Testis (tissue), 2 donors: ENCODE measurements at regions not wholly inside any gene's neighbourhood (a gene's known extent, or its start where the extent isn't known, plus 50 kb on each side); places are given as distances from the start of the nearest gene placed in this dataset.

Source experiments
- DNase-seq: peaks from one replicate; pipeline ENCODE4 v3.0.0-alpha.2; 2019
- H3K27ac ChIP-seq, 2 donors: fragments of 200-600 bp; sonication (generic); one replicate each; pipeline ENCODE4 v1.5.1; 2019
- H3K27me3 ChIP-seq: fragments of 200-600 bp; sonication (generic); one replicate; pipeline ENCODE4 v1.5.1; 2019
- H3K36me3 ChIP-seq: fragments of 200-600 bp; sonication (generic); one replicate; pipeline ENCODE4 v1.5.1; 2017; ENCODE audit warnings: low read depth; ENCODE audit errors: missing control alignments
- H3K4me1 ChIP-seq: fragments of 200-600 bp; sonication (generic); one replicate; pipeline ENCODE4 v1.5.1; 2019
- H3K4me3 ChIP-seq, 2 donors: fragments of 200-600 bp; sonication (generic); one replicate each; pipeline ENCODE4 v1.5.1; 2017 to 2019
- H3K9me3 ChIP-seq: fragments of 200-600 bp; sonication (generic); one replicate; pipeline ENCODE4 v1.5.1; 2017
- CTCF ChIP-seq, 3 experiments: fragments of 450-650 bp in 2 of 3; fragments of 200-600 bp in 1 of 3; sonication (generic) in 1 of 3; IDR thresholded peaks; one replicate each; pipeline ENCODE4 v1.5.1; 2016 to 2019; ENCODE audit warnings: antibody characterized with exemption in 3 of 3, mild to moderate bottlenecking in 2 of 3, moderate library complexity in 1 of 3
- POLR2A ChIP-seq: fragments of 450-650 bp; IDR thresholded peaks from one replicate; pipeline ENCODE4 v1.6.1; 2017; ENCODE audit warnings: antibody characterized with exemption, mild to moderate bottlenecking, moderate library complexity
- WGBS, 2 donors: methylation state at CpG; one replicate each; pipeline ENCODE4 v1.1.5; 2018; 5-methylcytosine and 5-hydroxymethylcytosine counted together
- intact Hi-C: fragments of 100-400 bp; cut with DNase I; formaldehyde crosslinking; loops from one replicate; pipeline ENCODE4 v1.15.1; 2023; ENCODE audit warnings: low total_unique reads

- H3K4me3 ChIP-seq = no peak overlapping the region
- no peaks in the 10 kb centered on the region for H3K36me3 ChIP-seq
- TF ChIP-seq CTCF (IDR thresholded peaks at IDR 0.05) (no peak), POLR2A (no peak)
- 95 to 100% methylated on average over 3 of the region's 3 CpGs for WGBS, 2 donors
- intact Hi-C loops = no loop called here
- no peaks in the 10 kb centered on the region for H3K9me3 ChIP-seq
- H3K27ac ChIP-seq = no peak overlapping the region
- DNase-seq = no peak
- H3K4me1 ChIP-seq = peaks cover 5% of the 10 kb centered on the region
- no peaks in the 10 kb centered on the region for H3K27me3 ChIP-seq
Observed at GRCh38 chr6:154890874-154891273, 104.2 kb upstream of the TIAM2 start.

- no peaks in the 10 kb centered on the region for H3K9me3 ChIP-seq
- WGBS, 2 donors = 93 to 99% methylated on average over 2 to 3 of the region's 3 CpGs
- no peaks in the 10 kb centered on the region for H3K36me3 ChIP-seq
- intact Hi-C loops = no loop called here
- peaks cover 5% of the 10 kb centered on the region for H3K4me1 ChIP-seq
- H3K4me3 ChIP-seq = no peak overlapping the region
- DNase-seq = no peak
- no peak for TF ChIP-seq POLR2A
- H3K27me3 ChIP-seq = no peaks in the 10 kb centered on the region
- no peak overlapping the region for H3K27ac ChIP-seq
Observed at GRCh38 chr6:154891901-154892300, 103.2 kb upstream of the TIAM2 start.

GRCh38 chr6:154893917-154894316 is 101.2 kb upstream of the TIAM2 start:
- no peak for TF ChIP-seq CTCF (IDR thresholded peaks at IDR 0.05)
- no peak for TF ChIP-seq POLR2A
- H3K9me3 ChIP-seq = no peaks in the 10 kb centered on the region
- H3K4me3 ChIP-seq = no peak overlapping the region
- 70 to 74% methylated on average over 3 of the region's 3 CpGs for WGBS, 2 donors
- H3K27me3 ChIP-seq = no peaks in the 10 kb centered on the region
- H3K4me1 ChIP-seq = peaks cover under 1% of the 10 kb centered on the region
- H3K36me3 ChIP-seq = no peaks in the 10 kb centered on the region
- no peak overlapping the region for H3K27ac ChIP-seq
- DNase-seq = no peak
- intact Hi-C loops = no loop called here

- H3K4me3 ChIP-seq = no peak overlapping the region
- TF ChIP-seq CTCF (IDR thresholded peaks at IDR 0.05) (no peak), POLR2A (no peak)
- no peaks in the 10 kb centered on the region for H3K4me1 ChIP-seq
- no peak for DNase-seq
- no peak overlapping the region for H3K27ac ChIP-seq
- H3K9me3 ChIP-seq = no peaks in the 10 kb centered on the region
- H3K36me3 ChIP-seq = no peaks in the 10 kb centered on the region
- WGBS, 2 donors = 85 to 93% methylated on average over 4 of the region's 4 CpGs
- no peaks in the 10 kb centered on the region for H3K27me3 ChIP-seq
- intact Hi-C loops = no loop called here
Observed at GRCh38 chr6:154894902-154895301, 100.2 kb upstream of the TIAM2 start.

GRCh38 chr6:154895841-154896240 is 99.3 kb upstream of the TIAM2 start:
- no peak for TF ChIP-seq POLR2A
- TF ChIP-seq CTCF (IDR thresholded peaks at IDR 0.05) = no peak
- WGBS, 2 donors = 78 to 91% methylated on average over 6 of the region's 6 CpGs
- DNase-seq = no peak
- Histone ChIP-seq H3K36me3 (no peaks in the 10 kb centered on the region), H3K4me3 (no peak overlapping the region), H3K4me1 (no peaks in the 10 kb centered on the region), H3K9me3 (no peaks in the 10 kb centered on the region), H3K27me3 (no peaks in the 10 kb centered on the region), H3K27ac (no peak overlapping the region)
- intact Hi-C loops = no loop called here
